H9 (cell line): ENCODE measurements at regions not wholly inside any gene's neighbourhood (a gene's known extent, or its start where the extent isn't known, plus 50 kb on each side); places are given as distances from the start of the nearest gene placed in this dataset.

Experiments used
- DNase-seq: peaks from one replicate; pipeline ENCODE4 v3.0.0-alpha.2; 2017
- H2AFZ ChIP-seq: one replicate; pipeline ENCODE4 v1.6.1; 2013; ENCODE audit warnings: mild to moderate bottlenecking, low read length, control low read depth, moderate library complexity
- H2AK5ac ChIP-seq: 2 replicates; pipeline ENCODE4 v1.6.1; 2013; ENCODE audit warnings: low read length, control low read depth, mixed read lengths; ENCODE audit not compliant: insufficient read length
- H2BK120ac ChIP-seq: one replicate; pipeline ENCODE4 v1.6.1; 2013; ENCODE audit warnings: low read depth, mild to moderate bottlenecking, low read length, control low read depth, inconsistent platforms; ENCODE audit not compliant: poor library complexity, severe bottlenecking
- H2BK12ac ChIP-seq: 2 replicates; pipeline ENCODE4 v1.6.1; 2013; ENCODE audit warnings: low read length, control low read depth, mixed read lengths, low read depth; ENCODE audit not compliant: insufficient read length
- H2BK15ac ChIP-seq: 2 replicates; pipeline ENCODE4 v1.6.1; 2013; ENCODE audit warnings: low read depth, low read length, control low read depth
- H2BK20ac ChIP-seq: one replicate; pipeline ENCODE4 v1.6.1; 2013; ENCODE audit warnings: low read depth, mild to moderate bottlenecking, low read length, control low read depth, inconsistent platforms; ENCODE audit not compliant: poor library complexity, severe bottlenecking
- H2BK5ac ChIP-seq: 2 replicates; pipeline ENCODE4 v1.6.1; 2013; ENCODE audit warnings: low read length, control low read depth, mixed read lengths; ENCODE audit not compliant: insufficient read length
- H3K14ac ChIP-seq: 2 replicates; pipeline ENCODE4 v1.6.1; 2013; ENCODE audit warnings: low read length, control low read depth; ENCODE audit not compliant: insufficient read depth
- H3K18ac ChIP-seq: 2 replicates; pipeline ENCODE4 v1.6.1; 2013; ENCODE audit warnings: low read depth, mild to moderate bottlenecking, mixed read lengths, low read length, control low read depth; ENCODE audit not compliant: insufficient read length
- H3K23ac ChIP-seq: 2 replicates; pipeline ENCODE4 v1.6.1; 2013; ENCODE audit warnings: low read length, control low read depth, mixed read lengths, low read depth; ENCODE audit not compliant: insufficient read length
- H3K23me2 ChIP-seq: 2 replicates; pipeline ENCODE4 v1.6.1; 2013; ENCODE audit warnings: low read depth, mild to moderate bottlenecking, mixed read lengths, low read length, control low read depth; ENCODE audit not compliant: insufficient read length, poor library complexity, severe bottlenecking
- H3K27ac ChIP-seq: 2 replicates; pipeline ENCODE4 v1.5.1; 2013; ENCODE audit warnings: low read length, control low read depth, mixed read lengths, low read depth; ENCODE audit not compliant: insufficient read length
- H3K27me3 ChIP-seq: 2 replicates; pipeline ENCODE4 v1.6.1; 2013; ENCODE audit warnings: low read length, control low read depth, inconsistent platforms; ENCODE audit not compliant: insufficient read depth
- H3K4ac ChIP-seq: 2 replicates; pipeline ENCODE4 v1.6.1; 2013; ENCODE audit warnings: low read depth, mild to moderate bottlenecking, control low read depth, inconsistent platforms, low read length, moderate library complexity
- H3K4me1 ChIP-seq: 2 replicates; pipeline ENCODE4 v1.6.1; 2013; ENCODE audit warnings: low read length, control low read depth, inconsistent platforms; ENCODE audit not compliant: insufficient read depth
- H3K4me2 ChIP-seq: 2 replicates; pipeline ENCODE4 v1.6.1; 2013; ENCODE audit warnings: low read length, control low read depth, mixed read lengths; ENCODE audit not compliant: insufficient read length, insufficient read depth
- H3K56ac ChIP-seq: 2 replicates; pipeline ENCODE4 v1.6.1; 2013; ENCODE audit warnings: low read depth, mild to moderate bottlenecking, mixed read lengths, low read length, control low read depth; ENCODE audit not compliant: insufficient read length
- H3K79me1 ChIP-seq: 2 replicates; pipeline ENCODE4 v1.6.1; 2013; ENCODE audit warnings: low read depth, mild to moderate bottlenecking, moderate library complexity, low read length, control low read depth, inconsistent platforms; ENCODE audit not compliant: insufficient read depth, poor library complexity, severe bottlenecking
- H3K79me2 ChIP-seq: 2 replicates; pipeline ENCODE4 v1.6.1; 2013; ENCODE audit warnings: low read length, control low read depth, inconsistent platforms; ENCODE audit not compliant: insufficient read depth
- H3K9ac ChIP-seq: 2 replicates; pipeline ENCODE4 v1.6.1; 2013; ENCODE audit warnings: low read length, control low read depth, mixed read lengths; ENCODE audit not compliant: insufficient read length; ENCODE audit errors: extremely low read depth
- H3K9me3 ChIP-seq: one replicate; pipeline ENCODE4 v1.6.1; 2013; ENCODE audit warnings: low read depth, low read length, inconsistent platforms; ENCODE audit not compliant: control insufficient read depth
- H3T11ph ChIP-seq: one replicate; pipeline ENCODE4 v1.6.1; 2013; ENCODE audit warnings: mild to moderate bottlenecking, low read length, control low read depth, inconsistent platforms
- H4K20me1 ChIP-seq: one replicate; pipeline ENCODE4 v1.6.1; 2013; ENCODE audit not compliant: control insufficient read depth, insufficient read length, insufficient read depth
- H4K5ac ChIP-seq: 2 replicates; pipeline ENCODE4 v1.6.1; 2013; ENCODE audit warnings: low read depth, mild to moderate bottlenecking, mixed read lengths, low read length, control low read depth; ENCODE audit not compliant: insufficient read length
- H4K8ac ChIP-seq: replicated peaks from 2 replicates; pipeline ENCODE4 v1.6.1; 2013; ENCODE audit warnings: low read length, control low read depth, mixed read lengths, low read depth; ENCODE audit not compliant: insufficient read length
- H4K91ac ChIP-seq: 2 replicates; pipeline ENCODE4 v1.6.1; 2013; ENCODE audit warnings: low read depth, mild to moderate bottlenecking, moderate library complexity, mixed read lengths, low read length, control low read depth; ENCODE audit not compliant: insufficient read length
- H3K27ac Mint-ChIP-seq, 3 experiments: 2 replicates in 2 of 3; 3 replicates in 1 of 3; pipeline ENCODE4 v1.8.0; 2020 to 2021; ENCODE audit warnings: mixed read lengths in 3 of 3, mild to moderate bottlenecking in 1 of 3, moderate library complexity in 1 of 3
- H3K27me3 Mint-ChIP-seq: 2 replicates; pipeline ENCODE4 v1.8.0; 2021; ENCODE audit warnings: low read depth, mild to moderate bottlenecking, moderate library complexity, mixed read lengths
- H3K36me3 Mint-ChIP-seq, 3 experiments: 2 replicates in 2 of 3; 3 replicates in 1 of 3; pipeline ENCODE4 v1.8.0; 2020 to 2021; ENCODE audit warnings: low read depth in 3 of 3, mixed read lengths in 3 of 3; ENCODE audit not compliant: insufficient read depth in 1 of 3
- H3K4me1 Mint-ChIP-seq, 2 experiments: 2 replicates each; pipeline ENCODE4 v1.8.0; 2020; ENCODE audit warnings: mixed read lengths in 2 of 2
- H3K4me3 Mint-ChIP-seq, 2 experiments: 2 replicates in 1 of 2; 3 replicates in 1 of 2; pipeline ENCODE4 v1.8.0; 2020 to 2021; ENCODE audit warnings: mild to moderate bottlenecking in 2 of 2, mixed read lengths in 2 of 2, moderate library complexity in 1 of 2
- H3K9me3 Mint-ChIP-seq, 2 experiments: 2 replicates in 1 of 2; 3 replicates in 1 of 2; pipeline ENCODE4 v1.8.0; 2020; ENCODE audit warnings: mild to moderate bottlenecking in 2 of 2, mixed read lengths in 2 of 2, moderate library complexity in 1 of 2
- CTCF ChIP-seq: fragments of 200-600 bp; sonication (generic); conservative IDR thresholded peaks from 3 replicates; pipeline ENCODE4 v1.8.0; 2021; ENCODE audit warnings: antibody characterized with exemption, mild to moderate bottlenecking
- WGBS: extraction: QIAGEN DNeasy Blood & Tissue Kit; methylation state at CpG from one replicate; pipeline ENCODE4 v1.1.7; 2013; ENCODE audit warnings: missing lambda C conversion rate, low lambda C conversion rate, mixed read lengths; ENCODE audit not compliant: insufficient read length; ENCODE audit errors: extremely low coverage; 5-methylcytosine and 5-hydroxymethylcytosine counted together

- no peaks in the 10 kb centered on the region for H3K9me3 Mint-ChIP-seq
- no CpG with 5 or more reads among the region's 7 CpGs for WGBS
- no peak overlapping the region for H3K9ac ChIP-seq
- no peak overlapping the region for H3K18ac ChIP-seq
- no peak overlapping the region for H3K56ac ChIP-seq
- H2AFZ ChIP-seq, result no peak overlapping the region
- H3K23me2 ChIP-seq, result no peaks in the 10 kb centered on the region
- no peak overlapping the region for H4K5ac ChIP-seq
- no peaks in the 10 kb centered on the region for H3K9me3 ChIP-seq
- no peaks in the 10 kb centered on the region for H3K27me3 ChIP-seq
- H3K27ac Mint-ChIP-seq, result no peak overlapping the region; a peak in 1 of 7 replicates
- no peak overlapping the region for H3K27ac ChIP-seq
- no peak overlapping the region for H3K14ac ChIP-seq
- H2AK5ac ChIP-seq, result no peak overlapping the region
- no peak overlapping the region for H2BK15ac ChIP-seq
- H3K79me1 ChIP-seq, result no peaks in the 10 kb centered on the region
- peaks cover 5 to 13% of the 10 kb centered on the region in 2 experiments for H3K4me1 Mint-ChIP-seq
- H4K91ac ChIP-seq, result no peak overlapping the region
- no peak overlapping the region for H4K8ac ChIP-seq
- no peak for TF ChIP-seq CTCF
- no peaks in the 10 kb centered on the region for H4K20me1 ChIP-seq
- H3K79me2 ChIP-seq, result no peaks in the 10 kb centered on the region
- no peak overlapping the region for H3K4ac ChIP-seq
- H2BK20ac ChIP-seq, result no peak overlapping the region
- H3T11ph ChIP-seq, result no peak overlapping the region
- H3K4me3 Mint-ChIP-seq, result no peak overlapping the region
- no peak overlapping the region for H2BK120ac ChIP-seq
- no peak overlapping the region for H3K23ac ChIP-seq
- H3K36me3 Mint-ChIP-seq, result no peaks in the 10 kb centered on the region
- H2BK12ac ChIP-seq, result no peak overlapping the region
- no peak overlapping the region for H2BK5ac ChIP-seq
- no peak overlapping the region for H3K4me2 ChIP-seq
- H3K4me1 ChIP-seq, result no peaks in the 10 kb centered on the region
- H3K27me3 Mint-ChIP-seq, result no peaks in the 10 kb centered on the region; the same call in 1 of the 2 replicates
- DNase-seq, result no peak
Measured at GRCh38 chr15:26017665-26018064, 154.5 kb upstream of the ATP10A start.
